M059J (cell line): ENCODE measurements at regions not wholly inside any gene's neighbourhood (a gene's known extent, or its start where the extent isn't known, plus 50 kb on each side); places are given as distances from the start of the nearest gene placed in this dataset.

Source experiments
- DNase-seq: peaks from one replicate; pipeline ENCODE4 v3.0.0-alpha.2; 2012; ENCODE audit warnings: low read depth

DNA sequence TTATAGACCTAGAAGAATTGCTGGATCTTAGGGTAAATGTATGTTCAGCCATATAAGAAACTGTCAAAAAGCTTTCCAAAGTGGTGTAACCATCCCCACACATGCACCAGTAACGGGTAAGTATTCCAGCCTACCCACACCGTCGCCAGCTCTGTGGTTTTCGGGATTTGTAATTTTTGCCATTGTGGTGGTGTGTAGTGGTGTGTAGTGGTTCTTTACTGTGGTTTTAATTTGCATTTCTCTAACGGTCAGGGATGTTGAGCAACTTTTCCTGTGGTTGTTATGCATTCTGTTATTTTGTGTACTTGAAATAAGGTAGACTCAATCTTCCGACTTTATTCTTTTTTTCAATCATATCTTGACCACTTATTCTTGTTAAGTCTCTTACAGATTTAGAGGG is 342.4 kb upstream of the AJAP1 start:
- DNase-seq = no peak

DNA sequence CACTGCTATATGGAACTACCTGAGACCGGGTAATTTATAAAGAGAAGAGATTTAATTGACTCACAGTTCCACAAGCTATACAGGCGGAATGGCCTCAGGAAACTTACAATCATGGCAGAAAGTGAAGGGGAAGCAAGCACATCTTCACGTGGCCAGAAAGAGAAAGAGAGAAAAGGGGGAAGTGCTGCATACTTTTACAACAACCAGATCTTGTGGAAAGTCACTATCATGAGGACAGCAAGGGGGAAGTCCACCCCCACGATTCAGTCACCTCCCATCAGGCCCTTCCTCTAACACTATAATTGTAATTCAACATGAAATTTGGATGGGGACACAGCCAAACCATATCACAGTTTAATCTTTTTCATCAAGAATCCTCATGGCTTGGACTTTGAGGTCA is 339.2 kb upstream of the AJAP1 start:
- DNase-seq = no peak

DNA sequence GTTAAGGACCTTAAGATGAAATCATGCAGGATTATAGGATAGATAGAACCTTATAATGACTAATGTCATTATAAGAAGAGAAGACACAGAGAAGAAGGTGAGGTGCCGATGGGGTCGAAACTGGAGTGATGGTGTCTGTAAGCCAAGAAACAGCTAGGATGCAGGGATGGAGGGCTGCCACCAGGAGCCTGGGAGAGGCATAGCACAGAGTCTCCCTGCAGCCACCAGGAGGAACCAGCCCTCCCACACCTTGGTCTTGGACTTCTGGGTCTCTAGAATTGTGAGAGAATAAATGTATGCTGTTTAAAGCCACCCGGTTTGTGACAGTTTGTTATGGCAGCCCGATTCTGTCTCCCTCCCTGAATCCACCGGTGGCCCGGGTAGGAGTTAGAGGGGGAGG is 337.2 kb upstream of the AJAP1 start:
- no peak for DNase-seq

DNA sequence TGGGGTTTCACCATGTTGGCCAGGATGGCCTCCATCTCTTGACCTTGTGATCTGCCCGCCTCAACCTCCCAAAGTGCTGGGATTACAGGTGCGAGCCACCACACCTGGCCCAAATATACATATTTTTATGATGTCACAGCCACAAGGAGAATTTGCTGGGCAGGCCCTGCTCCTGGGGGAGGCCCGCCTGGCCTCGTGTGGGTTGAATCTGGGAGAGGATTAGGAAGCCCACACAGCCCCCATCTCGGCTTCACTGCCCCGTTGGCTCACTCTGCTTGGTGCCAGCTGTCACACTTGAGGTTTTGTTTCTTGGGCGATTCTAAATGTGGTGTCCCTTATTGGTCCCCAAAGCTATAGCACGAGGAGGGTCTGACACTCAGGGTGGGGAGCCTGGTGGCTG is 335.7 kb upstream of the AJAP1 start:
- DNase-seq = no peak

DNA sequence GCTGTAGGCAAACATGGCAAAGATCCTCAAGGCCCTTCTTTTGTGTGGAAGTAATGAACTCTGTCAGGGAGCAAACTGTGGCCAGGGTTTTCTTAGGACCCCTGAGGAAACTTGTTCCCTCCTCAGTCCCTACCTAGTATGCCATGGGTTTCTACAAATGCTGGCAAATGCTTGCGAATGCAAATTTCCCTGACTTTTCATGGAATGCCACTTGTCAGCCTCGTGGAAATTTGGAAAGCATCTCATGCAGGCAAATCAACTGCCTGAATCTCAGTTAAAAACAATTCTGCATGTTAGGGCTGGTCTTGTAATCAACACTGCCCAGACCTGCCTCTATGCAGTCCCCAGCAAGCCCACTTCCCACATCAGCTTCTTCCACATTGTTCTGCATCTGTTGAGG is 334.9 kb upstream of the AJAP1 start:
- no peak for DNase-seq

DNA sequence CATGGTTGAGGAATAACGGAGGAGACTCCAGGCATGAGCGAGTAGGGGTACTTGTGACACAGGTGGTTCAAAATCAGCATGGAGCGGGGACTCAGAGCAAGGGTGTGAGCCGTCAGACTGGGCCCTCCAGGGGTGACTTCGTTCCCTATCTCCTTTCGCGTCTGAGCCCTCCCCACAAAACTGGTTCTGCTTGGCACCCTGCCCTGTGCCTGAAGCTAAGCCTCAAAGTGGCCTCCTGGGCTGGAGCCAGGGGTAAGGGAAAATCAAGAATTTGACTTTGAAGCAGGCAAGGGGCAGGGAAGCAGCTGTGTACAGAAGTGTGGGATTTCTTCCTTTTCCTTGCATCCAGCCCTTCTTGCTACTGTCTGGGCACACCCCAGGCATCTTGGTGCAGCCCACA is 331.5 kb upstream of the AJAP1 start:
- no peak for DNase-seq

DNA sequence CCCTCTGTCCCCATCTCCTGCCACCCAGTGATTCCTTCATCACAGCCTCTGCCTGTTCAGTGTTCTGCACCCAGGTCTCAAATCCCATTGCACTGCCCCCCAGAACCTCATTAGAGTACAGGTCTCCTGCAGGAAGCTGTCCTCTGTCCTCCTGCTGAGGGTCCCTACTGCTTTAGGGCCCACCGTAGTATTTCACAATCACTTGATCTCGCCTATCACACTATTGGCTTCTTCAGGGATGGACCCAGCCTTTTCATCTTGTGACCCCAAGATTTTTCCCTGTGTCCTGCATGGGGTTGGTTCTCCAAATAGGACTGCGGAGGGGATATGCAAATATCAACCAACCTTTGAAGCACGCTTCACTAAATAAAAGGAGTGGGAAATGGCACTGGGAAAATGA is 331.1 kb upstream of the AJAP1 start:
- no peak for DNase-seq

DNA sequence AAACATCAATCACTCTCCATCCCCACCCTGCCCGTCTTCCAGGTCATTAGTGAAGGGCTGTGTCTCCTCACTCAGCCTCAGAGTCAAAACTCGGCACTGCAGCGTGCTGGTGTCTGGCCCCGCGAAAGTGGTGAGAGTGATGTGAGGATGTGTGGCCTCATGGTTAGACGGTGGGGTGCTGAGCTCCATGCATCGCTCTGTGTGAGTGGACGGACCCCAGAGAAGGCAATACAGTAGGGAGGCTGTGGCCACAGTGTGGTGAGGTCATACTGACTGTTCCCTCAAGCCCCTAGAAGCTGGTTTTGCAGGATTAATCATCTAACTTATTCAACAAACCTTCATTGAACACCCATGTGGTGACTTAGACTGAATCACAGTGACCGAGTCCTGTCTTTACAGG is 329.9 kb upstream of the AJAP1 start:
- DNase-seq = peak; percentile 3

DNA sequence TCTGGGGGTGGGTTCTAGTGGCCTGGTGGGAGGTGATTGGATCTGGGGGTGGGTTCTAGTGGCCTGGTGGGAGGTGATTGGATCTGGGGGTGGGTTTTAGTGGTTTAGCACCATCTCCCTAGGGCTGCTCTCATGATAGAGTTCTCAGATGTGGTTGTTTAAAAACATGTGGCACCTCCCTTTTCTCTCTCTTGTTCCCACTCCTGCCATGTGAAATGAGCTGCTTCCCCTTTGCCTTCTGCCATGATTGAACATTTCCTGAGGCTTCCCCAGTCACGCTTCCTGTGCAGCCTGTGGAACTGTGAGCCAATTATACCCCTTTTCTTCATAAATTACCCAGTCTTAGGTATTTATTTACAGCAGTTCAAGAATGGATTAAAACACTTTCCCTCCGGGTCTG is 327.3 kb upstream of the AJAP1 start:
- DNase-seq = no peak

DNA sequence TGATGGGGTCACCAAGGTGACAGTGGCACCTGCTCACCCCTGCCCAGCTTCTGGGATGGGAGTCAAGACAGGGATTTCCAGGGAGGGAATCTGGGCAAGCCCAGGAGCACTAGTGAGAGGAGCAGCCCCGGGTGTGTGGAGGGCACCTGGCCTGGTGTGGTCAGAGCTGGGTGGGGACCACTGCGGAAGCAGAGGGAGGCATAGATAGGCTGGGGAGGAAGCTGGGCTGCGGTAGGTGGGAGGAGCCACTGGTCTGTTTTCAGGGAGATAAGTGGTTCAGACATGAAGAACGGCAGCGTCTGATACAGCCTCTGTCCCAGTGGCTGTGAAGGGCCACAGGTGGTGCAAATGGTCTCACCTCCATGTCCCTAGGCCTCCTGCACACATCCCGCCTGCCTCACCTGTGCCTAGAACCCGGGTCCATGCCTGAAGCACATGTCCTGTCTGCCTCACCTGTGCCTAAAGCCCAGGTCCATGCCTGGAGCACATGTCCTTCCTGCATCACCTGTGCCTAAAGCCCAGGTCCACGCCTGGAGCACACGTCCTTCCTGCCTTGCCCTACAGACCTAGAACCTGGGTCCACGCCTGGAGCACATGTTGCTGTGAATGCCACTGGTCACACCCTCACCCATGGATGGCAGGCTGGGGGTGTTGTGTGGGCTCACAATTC is 325.9 kb upstream of the AJAP1 start:
- DNase-seq = no peak

DNA sequence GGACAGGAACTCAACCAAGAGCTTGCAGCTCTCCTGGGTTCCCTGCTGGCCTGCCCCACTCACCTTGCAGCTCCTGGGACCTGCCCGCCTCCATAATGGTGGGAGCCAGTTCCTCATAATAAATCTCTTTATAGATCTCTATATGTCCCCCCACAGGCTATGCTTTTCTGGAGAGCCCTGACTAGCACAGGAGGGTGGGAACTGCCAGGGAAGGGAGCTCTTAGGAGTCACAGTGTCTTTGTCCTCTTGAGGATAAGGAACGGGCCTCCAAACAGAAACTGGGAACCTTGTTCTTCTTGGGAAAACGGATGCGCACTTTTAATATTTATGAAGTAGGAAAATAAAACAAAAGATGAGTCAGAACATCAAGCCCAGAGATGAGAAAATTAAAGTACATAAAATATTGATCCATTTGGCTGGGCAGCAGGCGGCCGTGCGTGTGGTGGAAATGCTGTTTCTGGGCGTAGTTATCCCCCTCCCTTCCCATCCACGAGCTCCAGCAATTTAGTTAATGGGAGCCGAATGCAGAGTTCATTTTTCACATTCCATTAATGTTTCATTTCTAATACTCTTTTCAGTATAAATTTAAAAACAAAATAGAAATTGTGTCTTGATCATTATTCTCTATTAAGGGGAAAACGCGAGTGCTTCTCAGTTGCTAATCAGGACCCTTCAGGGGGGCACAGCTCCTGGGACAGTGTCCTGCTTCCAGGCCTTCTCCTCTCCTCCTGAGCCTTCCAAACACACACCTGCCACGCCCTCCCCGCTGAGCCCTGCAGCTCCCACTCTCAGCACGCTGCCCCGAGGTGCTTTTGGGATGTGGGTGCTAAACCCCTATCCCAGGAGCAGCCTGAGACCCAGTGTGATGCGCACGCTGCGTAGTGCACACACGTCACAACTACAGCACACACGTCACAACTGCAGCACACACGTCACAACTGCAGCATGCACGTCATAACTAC is 323.3 kb upstream of the AJAP1 start:
- DNase-seq = no peak

DNA sequence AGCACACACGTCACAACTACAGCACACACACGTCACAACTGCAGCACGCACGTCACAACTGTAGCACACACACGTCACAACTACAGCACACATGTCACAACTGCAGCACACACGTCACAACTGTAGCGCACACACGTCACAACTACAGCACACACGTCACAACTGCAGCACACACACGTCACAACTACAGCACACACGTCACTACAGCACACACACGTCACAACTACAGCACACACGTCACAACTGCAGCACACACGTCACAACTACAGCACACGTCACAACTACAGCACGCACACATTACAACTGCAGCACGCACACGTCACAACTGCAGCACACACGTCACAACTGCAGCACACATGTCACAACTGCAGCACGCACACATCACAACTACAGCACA is 322.6 kb upstream of the AJAP1 start:
- DNase-seq = no peak

DNA sequence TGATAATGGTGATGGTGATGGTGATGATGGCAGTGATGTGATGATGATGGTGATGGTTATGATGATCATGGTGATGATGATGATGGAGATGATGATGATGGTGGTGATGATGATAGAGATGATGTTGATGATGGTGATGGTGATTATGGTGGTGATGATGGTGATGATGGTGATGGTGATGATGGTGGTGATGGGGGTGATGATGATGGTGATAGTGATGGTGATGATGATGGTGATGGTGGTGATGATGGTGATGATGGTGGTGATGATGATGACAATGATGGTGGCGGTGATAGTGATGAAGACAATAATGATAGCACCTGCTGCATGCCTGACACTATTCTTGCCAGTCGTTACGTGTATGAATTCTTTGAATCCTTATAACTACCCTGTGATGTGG is 317.9 kb upstream of the AJAP1 start:
- DNase-seq = no peak

DNA sequence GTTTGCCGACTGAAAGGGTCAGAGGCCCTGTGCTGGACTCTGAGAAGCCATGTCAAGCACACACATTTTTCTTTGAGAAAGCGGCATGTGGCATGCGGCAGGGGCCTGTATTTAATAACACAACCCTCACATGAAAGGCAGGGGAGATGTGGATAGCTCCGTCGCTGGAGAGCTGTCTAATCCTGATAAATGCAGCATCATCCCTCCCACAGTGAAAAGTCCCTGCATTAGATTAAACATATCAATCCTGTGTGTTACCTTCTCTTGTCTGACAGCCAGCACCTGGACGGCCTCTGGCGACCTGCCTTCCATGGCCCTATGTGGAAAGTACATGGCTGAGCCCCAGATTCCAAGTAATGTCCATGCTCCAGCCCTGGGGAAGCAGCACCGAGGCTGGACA is 313.0 kb upstream of the AJAP1 start:
- no peak for DNase-seq

DNA sequence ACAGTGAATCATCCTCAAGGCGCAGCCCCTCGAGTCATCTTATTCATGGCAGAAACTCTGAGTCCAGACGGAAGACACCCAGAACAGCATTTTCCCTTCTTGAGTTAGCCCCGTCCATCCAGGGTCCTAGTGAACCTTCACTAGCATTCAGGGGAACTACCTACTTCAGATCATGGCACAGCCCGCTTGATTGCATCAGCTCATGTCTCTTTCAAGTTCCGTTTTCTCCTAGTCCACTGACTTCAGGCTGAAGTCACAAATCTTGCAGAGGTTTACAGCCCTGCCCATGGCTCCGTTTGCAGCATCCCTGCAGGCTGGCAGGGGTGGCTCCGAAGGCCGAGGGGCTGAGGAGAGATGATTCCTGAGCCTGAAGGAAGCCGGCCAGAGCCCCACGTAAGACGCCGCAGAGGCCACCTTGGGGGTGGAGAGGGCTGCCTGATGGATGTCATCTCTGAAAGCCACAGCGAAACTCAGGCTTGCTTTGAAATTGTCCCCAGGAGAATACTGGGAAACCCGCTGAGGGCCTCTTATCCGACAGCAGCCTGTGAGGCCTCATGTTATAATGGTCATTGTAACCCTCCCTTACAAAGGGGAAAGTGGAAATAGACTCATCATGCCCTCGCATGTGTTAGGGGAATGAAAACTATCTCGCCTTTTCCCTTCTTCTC is 310.2 kb upstream of the AJAP1 start:
- DNase-seq = no peak

DNA sequence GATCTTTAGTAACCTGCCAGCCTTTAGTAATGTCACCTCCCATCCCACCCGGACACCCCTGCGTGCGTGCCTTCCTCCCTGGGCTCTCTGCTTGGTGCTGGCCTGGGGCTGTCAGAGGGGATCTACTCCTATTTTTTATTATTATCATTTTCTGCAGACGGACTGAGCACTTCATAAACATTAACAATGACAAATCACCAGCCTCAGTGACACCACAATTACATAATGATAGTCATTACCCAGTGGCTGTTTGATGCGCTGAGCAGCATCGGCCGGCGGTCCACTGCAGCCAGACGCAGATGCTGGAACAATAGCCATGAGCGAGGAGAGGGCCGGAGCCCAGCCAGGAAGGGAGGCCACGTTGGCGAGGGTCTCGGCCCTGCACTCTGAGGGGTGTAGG is 309.3 kb upstream of the AJAP1 start:
- no peak for DNase-seq

DNA sequence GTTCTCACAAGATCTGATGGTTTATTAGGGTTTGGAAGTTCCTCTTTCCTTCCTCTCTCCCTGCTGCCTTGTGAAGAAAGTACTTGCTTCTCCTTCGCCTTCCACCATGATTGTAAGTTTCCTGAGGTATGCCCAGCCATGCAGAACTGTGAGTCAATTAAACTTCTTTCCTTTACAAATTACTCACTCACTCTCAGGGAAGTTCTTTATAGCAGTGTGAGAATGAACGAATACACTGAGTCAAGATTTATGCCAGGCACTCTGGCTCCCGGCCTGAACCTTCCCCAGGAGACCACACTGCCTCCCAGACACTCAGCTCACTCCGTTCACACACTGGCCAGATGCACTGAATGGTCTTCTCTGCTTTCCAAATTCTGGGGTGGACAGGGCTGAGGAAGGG is 308.3 kb upstream of the AJAP1 start:
- no peak for DNase-seq

DNA sequence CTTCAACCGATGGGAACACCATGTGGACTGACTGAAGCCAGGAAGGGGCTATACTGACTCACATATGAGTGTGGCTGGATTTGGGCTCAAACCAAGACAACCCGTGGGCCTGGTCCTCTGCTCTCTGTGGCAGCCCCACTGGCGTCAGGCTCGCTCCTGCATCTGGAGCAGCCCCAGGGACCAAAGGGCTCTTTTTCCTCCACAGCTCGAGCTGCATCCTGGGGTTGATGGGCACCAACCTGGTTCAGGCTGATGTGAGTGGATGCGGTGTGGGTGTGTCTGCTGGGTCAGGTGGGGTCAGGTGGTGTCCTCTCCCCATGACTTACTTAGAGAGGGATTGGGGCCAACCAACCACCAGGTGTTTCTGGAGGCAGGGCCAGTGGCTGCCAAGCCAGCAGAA is 303.0 kb upstream of the AJAP1 start:
- no peak for DNase-seq

DNA sequence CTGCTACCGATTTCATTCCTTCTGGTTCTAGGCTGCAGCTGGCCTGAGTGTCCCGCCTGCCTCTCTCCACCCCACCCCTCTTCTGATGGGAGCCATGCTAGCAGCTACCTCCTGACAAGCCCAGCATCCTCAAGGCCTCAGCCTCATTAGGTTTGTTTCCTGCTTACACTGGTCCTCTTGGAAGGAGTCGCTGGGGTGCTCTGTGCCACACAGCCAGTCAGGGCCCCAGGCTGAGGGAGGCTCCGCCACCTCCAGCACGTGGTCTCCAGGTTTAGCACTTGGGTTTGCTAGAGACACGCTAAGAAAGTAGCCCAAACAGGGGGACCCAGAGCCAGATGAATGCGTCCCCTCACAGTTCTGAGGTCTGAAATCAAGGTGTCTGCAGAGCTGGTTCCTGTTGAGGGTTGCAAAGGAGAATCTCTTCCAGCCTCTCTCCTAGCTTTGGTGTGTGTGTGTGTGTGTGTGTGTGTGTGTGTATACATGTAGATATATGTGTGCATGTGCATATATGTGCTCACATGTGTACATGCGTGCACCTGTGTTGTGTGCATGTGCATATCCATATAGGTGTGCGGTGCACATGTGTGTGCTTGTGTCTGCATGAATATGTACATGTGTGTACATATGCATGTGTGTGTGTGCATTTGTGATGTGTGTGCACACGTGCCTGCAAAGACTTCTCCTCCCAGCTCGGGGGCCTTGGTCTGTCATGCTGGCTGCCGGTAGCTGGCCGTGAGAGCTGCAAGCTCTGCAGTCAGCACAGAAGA is 301.1 kb upstream of the AJAP1 start:
- no peak for DNase-seq

DNA sequence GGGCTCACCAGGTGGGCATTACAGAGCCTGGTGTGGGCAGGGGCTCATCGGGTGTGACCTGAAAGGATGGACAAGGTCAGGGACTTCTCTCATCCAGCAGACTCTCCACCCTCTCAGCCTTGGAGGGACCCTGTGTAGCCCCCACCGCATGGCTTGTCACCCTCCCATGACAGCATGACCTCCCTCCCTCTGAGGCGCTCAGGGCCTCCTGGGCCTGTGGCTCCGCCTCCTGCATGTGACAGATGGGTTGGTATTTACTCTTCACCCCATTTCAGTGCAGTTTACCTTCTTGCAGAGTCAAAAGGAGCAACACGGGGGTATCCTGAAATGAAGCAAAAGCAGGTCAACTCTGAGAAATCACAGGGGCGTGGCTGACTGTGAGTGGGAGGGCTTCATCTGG is 298.6 kb upstream of the AJAP1 start:
- DNase-seq = no peak

DNA sequence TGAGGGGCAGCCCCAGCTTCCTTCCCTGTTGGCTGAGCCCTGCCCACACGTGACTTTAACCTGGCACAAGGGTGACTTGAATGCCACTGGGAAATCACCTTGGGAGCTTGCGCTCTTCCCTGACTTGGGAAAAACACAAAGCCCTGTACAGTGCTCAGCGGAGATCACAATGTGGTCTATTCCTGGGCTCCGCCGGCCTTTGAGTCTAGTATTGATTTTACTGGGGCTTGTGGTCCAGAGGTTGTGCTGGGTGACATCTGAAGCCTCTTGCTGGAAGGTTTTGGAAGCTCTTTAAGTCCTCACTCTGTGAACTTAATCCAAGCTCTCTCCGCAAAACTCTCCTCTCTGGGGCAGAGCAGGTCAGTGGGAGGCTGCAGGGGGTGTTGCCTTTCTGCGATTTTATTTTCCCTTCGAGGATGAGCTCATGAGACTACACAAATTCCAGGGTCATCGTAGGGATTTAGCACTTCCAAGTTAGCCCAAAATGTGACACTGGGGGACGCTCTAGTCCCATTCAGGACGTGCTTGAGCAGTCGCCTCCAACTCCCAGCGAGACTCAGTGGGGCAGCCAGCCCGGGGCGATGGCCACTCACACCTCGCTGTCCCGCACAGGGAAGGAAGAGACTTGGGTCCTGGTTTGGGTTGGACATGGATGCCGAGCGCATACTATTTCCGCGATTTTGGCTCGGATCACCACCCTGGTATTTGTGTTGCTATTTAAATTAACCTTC is 291.9 kb upstream of the AJAP1 start:
- DNase-seq = no peak
